Astrocyte of the cerebellum (primary cell): ENCODE measurements at regions not wholly inside any gene's neighbourhood (a gene's known extent, or its start where the extent isn't known, plus 50 kb on each side); places are given as distances from the start of the nearest gene placed in this dataset.

Experiments used
- DNase-seq: peaks from one replicate; pipeline ENCODE4 v3.0.0-alpha.2; 2011; ENCODE audit warnings: low read depth
- H3K4me3 ChIP-seq: 2 replicates; pipeline ENCODE4 v1.5.1; 2011; ENCODE audit warnings: mild to moderate bottlenecking, low read depth, low read length, moderate library complexity
- CTCF ChIP-seq: IDR thresholded peaks from 2 replicates; pipeline ENCODE4 v1.5.1; 2012; ENCODE audit warnings: low read length, low read depth, moderate library complexity, mild to moderate bottlenecking; ENCODE audit errors: missing control alignments
- in situ Hi-C: cut with HindIII; loops from 2 replicates; pipeline ENCODE4 v1.10.0; 2017; ENCODE audit warnings: low sequenced_read_pairs

GRCh38 chr2:121875585-121876185 is 120.2 kb downstream of the TSN start:
- TF ChIP-seq CTCF: no peak
- in situ Hi-C loops: no loop called here
- DNase-seq: no peak
- H3K4me3 ChIP-seq: no peak overlapping the region

- TF ChIP-seq CTCF: no peak
- in situ Hi-C loops: no loop called here
- H3K4me3 ChIP-seq: no peak overlapping the region
- DNase-seq: no peak
These were observed 121.9 kb downstream of the TSN start for GRCh38 chr2:121877366-121877765.

GRCh38 chr2:121880283-121880682 is 124.8 kb downstream of the TSN start:
- in situ Hi-C loops: no loop called here
- no peak for DNase-seq
- no peak overlapping the region for H3K4me3 ChIP-seq
- no peak for TF ChIP-seq CTCF

- no peak for DNase-seq
- in situ Hi-C loops: no loop called here
- H3K4me3 ChIP-seq: no peak overlapping the region
- TF ChIP-seq CTCF: no peak
These were observed 125.6 kb downstream of the TSN start for GRCh38 chr2:121881038-121881437.

GRCh38 chr2:121881950-121882349 is 126.5 kb downstream of the TSN start:
- H3K4me3 ChIP-seq: no peak overlapping the region
- no peak for DNase-seq
- no peak for TF ChIP-seq CTCF
- in situ Hi-C loops: no loop called here

GRCh38 chr2:121884078-121884477 is 128.6 kb downstream of the TSN start:
- DNase-seq: no peak
- H3K4me3 ChIP-seq: no peak overlapping the region
- no peak for TF ChIP-seq CTCF
- in situ Hi-C loops: no loop called here

GRCh38 chr2:121884511-121884921 is 129.1 kb downstream of the TSN start:
- no peak overlapping the region for H3K4me3 ChIP-seq
- in situ Hi-C loops: no loop called here
- TF ChIP-seq CTCF: no peak
- DNase-seq: no peak
